ENCODE measurements at regions not wholly inside any gene's neighbourhood (a gene's known extent, or its start where the extent isn't known, plus 50 kb on each side); places are given as distances from the start of the nearest gene placed in this dataset.

- no peaks in the 10 kb centered on the region for H3K36me3 Mint-ChIP-seq
- DNase-seq (ENCODE audit: low spot score in 2 of 2, unreplicated experiment in 2 of 2), result no peak
- H3K27ac Mint-ChIP-seq, result no peak overlapping the region
- TF ChIP-seq CTCF (IDR thresholded peaks at IDR 0.05; ENCODE audit: unreplicated experiment), result no peak
- H3K27me3 Mint-ChIP-seq (ENCODE audit: low read depth), result no peaks in the 10 kb centered on the region
- H3K4me1 Mint-ChIP-seq, result peaks cover 2% of the 10 kb centered on the region
- no peaks in the 10 kb centered on the region for H3K9me3 Mint-ChIP-seq
- H3K4me3 Mint-ChIP-seq, result no peak overlapping the region
Measured at GRCh38 chr6:155890409-155890808, 434.8 kb upstream of the NOX3 start.

GRCh38 chr6:155889410-155889809 is 433.8 kb upstream of the NOX3 start:
- no peak overlapping the region for H3K4me3 Mint-ChIP-seq
- TF ChIP-seq CTCF (IDR thresholded peaks at IDR 0.05; ENCODE audit: unreplicated experiment), result no peak
- H3K27me3 Mint-ChIP-seq (ENCODE audit: low read depth), result no peaks in the 10 kb centered on the region
- no peak overlapping the region for H3K27ac Mint-ChIP-seq
- no peaks in the 10 kb centered on the region for H3K36me3 Mint-ChIP-seq
- H3K4me1 Mint-ChIP-seq, result peaks cover 2% of the 10 kb centered on the region
- DNase-seq (ENCODE audit: low spot score in 2 of 2, unreplicated experiment in 2 of 2), result no peak
- no peaks in the 10 kb centered on the region for H3K9me3 Mint-ChIP-seq

- no peak for TF ChIP-seq CTCF (IDR thresholded peaks at IDR 0.05; ENCODE audit: unreplicated experiment)
- Mint-ChIP-seq H3K27ac (no peak overlapping the region), H3K27me3 (ENCODE audit: low read depth) (no peaks in the 10 kb centered on the region), H3K9me3 (no peaks in the 10 kb centered on the region), H3K4me3 (no peak overlapping the region), H3K4me1 (peaks cover 2% of the 10 kb centered on the region), H3K36me3 (no peaks in the 10 kb centered on the region)
- DNase-seq (ENCODE audit: low spot score in 2 of 2, unreplicated experiment in 2 of 2), result no peak
Measured at GRCh38 chr6:155887421-155887820, 431.8 kb upstream of the NOX3 start.

- Mint-ChIP-seq H3K9me3 (no peaks in the 10 kb centered on the region), H3K4me1 (no peaks in the 10 kb centered on the region), H3K27ac (no peak overlapping the region), H3K27me3 (ENCODE audit: low read depth) (no peaks in the 10 kb centered on the region), H3K4me3 (no peak overlapping the region), H3K36me3 (no peaks in the 10 kb centered on the region)
- TF ChIP-seq CTCF (IDR thresholded peaks at IDR 0.05; ENCODE audit: unreplicated experiment), result no peak
- DNase-seq (ENCODE audit: low spot score in 2 of 2, unreplicated experiment in 2 of 2), result no peak
Measured at GRCh38 chr6:155883741-155884140, 428.1 kb upstream of the NOX3 start.

- H3K27ac Mint-ChIP-seq, result no peak overlapping the region
- DNase-seq (ENCODE audit: low spot score in 2 of 2, unreplicated experiment in 2 of 2), result no peak
- no peak overlapping the region for H3K4me3 Mint-ChIP-seq
- no peak for TF ChIP-seq CTCF (IDR thresholded peaks at IDR 0.05; ENCODE audit: unreplicated experiment)
- H3K36me3 Mint-ChIP-seq, result no peaks in the 10 kb centered on the region
- H3K4me1 Mint-ChIP-seq, result no peaks in the 10 kb centered on the region
- H3K27me3 Mint-ChIP-seq (ENCODE audit: low read depth), result no peaks in the 10 kb centered on the region
- H3K9me3 Mint-ChIP-seq, result no peaks in the 10 kb centered on the region
Measured at GRCh38 chr6:155883334-155883731, 427.7 kb upstream of the NOX3 start.

All from mesothelial cell of epicardium (in vitro differentiated cells).